ENCODE measurements at regions not wholly inside any gene's neighbourhood (a gene's known extent, or its start where the extent isn't known, plus 50 kb on each side); places are given as distances from the start of the nearest gene placed in this dataset.

DNA sequence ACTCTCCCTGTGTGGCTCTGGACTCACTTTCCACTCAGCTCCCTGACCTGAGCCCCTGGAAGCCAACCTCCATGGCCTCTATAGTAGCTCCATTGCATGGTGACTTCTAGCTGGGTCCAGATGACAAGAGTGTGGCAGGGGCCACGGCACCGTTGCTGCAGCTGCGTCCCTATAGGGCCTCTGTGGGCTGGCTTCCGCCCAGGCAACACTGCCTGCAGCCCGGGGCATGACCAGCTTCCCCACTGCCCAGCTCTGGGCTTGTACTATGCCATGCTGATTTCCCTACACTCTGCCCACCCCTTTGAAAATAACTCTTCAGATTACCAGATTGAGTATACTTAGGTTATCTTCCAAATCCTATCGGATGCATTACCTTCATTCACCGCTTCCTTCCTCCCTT lies 73.8 kb upstream of the NEURL1B start:
- ATAC-seq (no peak), DNase-seq (ENCODE audit: low read depth, low spot score) (no peak)
- intact Hi-C loops (cut with micrococcal nuclease; ENCODE audit: unreplicated experiment) (no loop called here), in situ Hi-C loops (cut with HindIII; ENCODE audit: low pct_unique_long_range_greater_than_20kb, low sequenced_read_pairs) (no loop called here)
- POLR2A ChIA-PET = no interaction called here
- no TSS peak for BruUV-seq (replicated peaks)
- H3K36me3 ChIP-seq (ENCODE audit: control insufficient read depth, insufficient read depth, low read length) = no peaks in the 10 kb centered on the region
- no peaks in the 10 kb centered on the region for H3K9me3 ChIP-seq (ENCODE audit: control insufficient read depth, insufficient read depth, low read depth, low read length)
- H3K4me3 ChIP-seq (ENCODE audit: low read depth in 2 of 2, low read length in 2 of 2) = no peak overlapping the region
- no peak overlapping the region for H3K27ac ChIP-seq (ENCODE audit: low read length)
- no peak for TF ChIP-seq SIN3A (IDR thresholded peaks at IDR 0.05; ENCODE audit: borderline replicate concordance, insufficient read depth, low read depth, low read length)
- H3K27me3 ChIP-seq (ENCODE audit: control insufficient read depth, insufficient read depth, low read length) = no peaks in the 10 kb centered on the region
- CTCF ChIA-PET = interaction anchor here (0.9 kb wide), 1 partner anchor 130 kb away, joined by 3 read pairs; no protein-coding TSS in a partner anchor
- no peaks in the 10 kb centered on the region for H3K4me1 ChIP-seq (ENCODE audit: control insufficient read depth, insufficient read depth, low read length)

DNA sequence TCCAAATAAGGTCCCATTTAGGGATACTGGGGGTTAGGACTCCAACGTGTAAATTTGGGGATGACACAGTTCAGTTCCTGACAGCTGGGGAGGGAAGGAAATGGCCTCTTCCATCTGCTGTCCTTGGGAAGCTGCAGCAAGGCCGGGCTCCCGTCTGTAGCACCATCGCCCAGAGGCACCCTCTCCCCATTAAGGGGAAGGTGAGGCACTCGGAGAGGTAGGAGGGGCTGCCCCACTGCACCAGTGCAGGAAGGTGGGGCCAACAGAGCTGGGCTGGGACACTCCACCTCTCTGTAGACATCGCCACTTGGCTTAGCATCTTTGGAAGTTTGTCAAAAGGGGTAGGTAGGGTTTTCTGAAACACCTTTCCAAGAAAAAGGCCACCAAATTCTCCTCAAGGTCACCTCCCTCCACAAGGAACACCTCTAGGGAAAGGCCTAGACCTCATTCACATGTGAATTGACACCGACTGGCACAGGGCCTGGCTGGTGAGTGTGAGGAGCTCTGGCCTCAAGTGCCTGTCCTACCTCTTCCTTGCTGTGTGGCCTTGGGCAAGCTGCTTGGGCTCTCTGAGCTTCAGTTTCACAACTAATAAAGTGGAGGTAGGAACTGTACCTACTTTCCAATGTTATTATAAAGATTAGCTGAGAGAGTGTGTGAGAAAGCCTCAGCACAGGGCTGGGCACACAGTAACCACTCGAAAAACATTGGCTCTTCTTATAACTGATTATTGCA lies 75.0 kb upstream of the NEURL1B start:
- intact Hi-C loops (cut with micrococcal nuclease; ENCODE audit: unreplicated experiment) (no loop called here), in situ Hi-C loops (cut with HindIII; ENCODE audit: low pct_unique_long_range_greater_than_20kb, low sequenced_read_pairs) (no loop called here)
- TF ChIP-seq, protein P1, sequence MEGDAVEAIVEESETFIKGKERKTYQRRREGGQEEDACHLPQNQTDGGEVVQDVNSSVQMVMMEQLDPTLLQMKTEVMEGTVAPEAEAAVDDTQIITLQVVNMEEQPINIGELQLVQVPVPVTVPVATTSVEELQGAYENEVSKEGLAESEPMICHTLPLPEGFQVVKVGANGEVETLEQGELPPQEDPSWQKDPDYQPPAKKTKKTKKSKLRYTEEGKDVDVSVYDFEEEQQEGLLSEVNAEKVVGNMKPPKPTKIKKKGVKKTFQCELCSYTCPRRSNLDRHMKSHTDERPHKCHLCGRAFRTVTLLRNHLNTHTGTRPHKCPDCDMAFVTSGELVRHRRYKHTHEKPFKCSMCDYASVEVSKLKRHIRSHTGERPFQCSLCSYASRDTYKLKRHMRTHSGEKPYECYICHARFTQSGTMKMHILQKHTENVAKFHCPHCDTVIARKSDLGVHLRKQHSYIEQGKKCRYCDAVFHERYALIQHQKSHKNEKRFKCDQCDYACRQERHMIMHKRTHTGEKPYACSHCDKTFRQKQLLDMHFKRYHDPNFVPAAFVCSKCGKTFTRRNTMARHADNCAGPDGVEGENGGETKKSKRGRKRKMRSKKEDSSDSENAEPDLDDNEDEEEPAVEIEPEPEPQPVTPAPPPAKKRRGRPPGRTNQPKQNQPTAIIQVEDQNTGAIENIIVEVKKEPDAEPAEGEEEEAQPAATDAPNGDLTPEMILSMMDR (IDR thresholded peaks at IDR 0.05) = no peak
- TF ChIP-seq POLR2AphosphoS5 (IDR thresholded peaks at IDR 0.05; ENCODE audit: low read depth, low read length) (no peak), SIN3A (IDR thresholded peaks at IDR 0.05; ENCODE audit: borderline replicate concordance, insufficient read depth, low read depth, low read length) (no peak), TCF7L2 (IDR thresholded peaks at IDR 0.05; ENCODE audit: low read depth, low read length) (no peak)
- TF ChIP-seq, protein P2, sequence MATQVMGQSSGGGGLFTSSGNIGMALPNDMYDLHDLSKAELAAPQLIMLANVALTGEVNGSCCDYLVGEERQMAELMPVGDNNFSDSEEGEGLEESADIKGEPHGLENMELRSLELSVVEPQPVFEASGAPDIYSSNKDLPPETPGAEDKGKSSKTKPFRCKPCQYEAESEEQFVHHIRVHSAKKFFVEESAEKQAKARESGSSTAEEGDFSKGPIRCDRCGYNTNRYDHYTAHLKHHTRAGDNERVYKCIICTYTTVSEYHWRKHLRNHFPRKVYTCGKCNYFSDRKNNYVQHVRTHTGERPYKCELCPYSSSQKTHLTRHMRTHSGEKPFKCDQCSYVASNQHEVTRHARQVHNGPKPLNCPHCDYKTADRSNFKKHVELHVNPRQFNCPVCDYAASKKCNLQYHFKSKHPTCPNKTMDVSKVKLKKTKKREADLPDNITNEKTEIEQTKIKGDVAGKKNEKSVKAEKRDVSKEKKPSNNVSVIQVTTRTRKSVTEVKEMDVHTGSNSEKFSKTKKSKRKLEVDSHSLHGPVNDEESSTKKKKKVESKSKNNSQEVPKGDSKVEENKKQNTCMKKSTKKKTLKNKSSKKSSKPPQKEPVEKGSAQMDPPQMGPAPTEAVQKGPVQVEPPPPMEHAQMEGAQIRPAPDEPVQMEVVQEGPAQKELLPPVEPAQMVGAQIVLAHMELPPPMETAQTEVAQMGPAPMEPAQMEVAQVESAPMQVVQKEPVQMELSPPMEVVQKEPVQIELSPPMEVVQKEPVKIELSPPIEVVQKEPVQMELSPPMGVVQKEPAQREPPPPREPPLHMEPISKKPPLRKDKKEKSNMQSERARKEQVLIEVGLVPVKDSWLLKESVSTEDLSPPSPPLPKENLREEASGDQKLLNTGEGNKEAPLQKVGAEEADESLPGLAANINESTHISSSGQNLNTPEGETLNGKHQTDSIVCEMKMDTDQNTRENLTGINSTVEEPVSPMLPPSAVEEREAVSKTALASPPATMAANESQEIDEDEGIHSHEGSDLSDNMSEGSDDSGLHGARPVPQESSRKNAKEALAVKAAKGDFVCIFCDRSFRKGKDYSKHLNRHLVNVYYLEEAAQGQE (IDR thresholded peaks at IDR 0.05; ENCODE audit: insufficient read depth in 1 of 2, low read depth in 2 of 2, low read length in 1 of 2) = no peak
- Histone ChIP-seq H3K27me3 (ENCODE audit: control insufficient read depth, insufficient read depth, low read length) (no peaks in the 10 kb centered on the region), H3K27ac (ENCODE audit: low read length) (no peak overlapping the region), H3K9me3 (ENCODE audit: control insufficient read depth, insufficient read depth, low read depth, low read length) (no peaks in the 10 kb centered on the region), H3K4me3 (ENCODE audit: low read depth in 2 of 2, low read length in 2 of 2) (no peak overlapping the region), H3K4me1 (ENCODE audit: control insufficient read depth, insufficient read depth, low read length) (no peaks in the 10 kb centered on the region), H3K36me3 (ENCODE audit: control insufficient read depth, insufficient read depth, low read length) (no peaks in the 10 kb centered on the region)
- DNase-seq (ENCODE audit: low read depth, low spot score) (no peak), ATAC-seq (no peak)
- no TSS peak for BruUV-seq (replicated peaks)
- CTCF ChIA-PET = no interaction called here
- POLR2A ChIA-PET = no interaction called here

DNA sequence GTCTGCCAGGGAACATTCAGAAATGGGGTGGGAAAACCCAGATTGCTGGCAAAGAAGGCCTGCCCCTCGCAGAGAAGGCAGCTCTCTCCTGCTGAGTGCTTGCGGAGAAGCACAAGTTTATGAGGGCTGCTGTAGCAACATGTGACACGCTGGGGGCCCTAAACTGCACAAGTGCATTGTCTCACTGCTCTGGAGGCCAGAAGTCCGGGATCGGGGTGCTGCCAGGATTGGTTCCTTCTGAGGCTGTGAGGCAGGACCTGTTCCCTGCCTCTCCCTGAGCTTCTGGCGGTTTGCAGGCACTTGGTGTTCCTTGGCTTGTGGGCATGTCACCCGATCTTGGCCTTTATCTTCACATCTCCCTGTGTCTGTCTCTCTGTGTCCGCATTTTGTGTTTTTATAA lies 75.6 kb upstream of the NEURL1B start:
- no peaks in the 10 kb centered on the region for H3K4me1 ChIP-seq (ENCODE audit: control insufficient read depth, insufficient read depth, low read length)
- ChIA-PET CTCF (interaction anchor here (0.6 kb wide), 1 partner anchor 104 kb away, joined by 5 read pairs; no protein-coding TSS in a partner anchor), POLR2A (no interaction called here)
- no peaks in the 10 kb centered on the region for H3K9me3 ChIP-seq (ENCODE audit: control insufficient read depth, insufficient read depth, low read depth, low read length)
- no peak for TF ChIP-seq SIN3A (IDR thresholded peaks at IDR 0.05; ENCODE audit: borderline replicate concordance, insufficient read depth, low read depth, low read length)
- no peak for TF ChIP-seq POLR2AphosphoS5 (IDR thresholded peaks at IDR 0.05; ENCODE audit: low read depth, low read length)
- TF ChIP-seq, protein P2 (IDR thresholded peaks at IDR 0.05; ENCODE audit: insufficient read depth in 1 of 2, low read depth in 2 of 2, low read length in 1 of 2) = no peak
- TF ChIP-seq, protein P1 (IDR thresholded peaks at IDR 0.05) = no peak
- TF ChIP-seq TCF7L2 (IDR thresholded peaks at IDR 0.05; ENCODE audit: low read depth, low read length) = no peak
- no peak for DNase-seq (ENCODE audit: low read depth, low spot score)
- H3K27me3 ChIP-seq (ENCODE audit: control insufficient read depth, insufficient read depth, low read length) = no peaks in the 10 kb centered on the region
- in situ Hi-C loops (cut with HindIII; ENCODE audit: low pct_unique_long_range_greater_than_20kb, low sequenced_read_pairs) = no loop called here
- intact Hi-C loops (cut with micrococcal nuclease; ENCODE audit: unreplicated experiment) = no loop called here
- no peak for ATAC-seq
- BruUV-seq (replicated peaks) = no TSS peak
- no peak overlapping the region for H3K27ac ChIP-seq (ENCODE audit: low read length)
- no peak overlapping the region for H3K4me3 ChIP-seq (ENCODE audit: low read depth in 2 of 2, low read length in 2 of 2)
- H3K36me3 ChIP-seq (ENCODE audit: control insufficient read depth, insufficient read depth, low read length) = no peaks in the 10 kb centered on the region

Measured in Panc1 (cell line).